OCI-LY3 (cell line): ENCODE measurements at regions not wholly inside any gene's neighbourhood (a gene's known extent, or its start where the extent isn't known, plus 50 kb on each side); places are given as distances from the start of the nearest gene placed in this dataset.

Experiments used
- EZH2phosphoT487 ChIP-seq: fragments of 200-600 bp; shearing (Covaris generic); IDR thresholded peaks from 2 replicates; pipeline ENCODE4 v1.6.1; 2018; ENCODE audit warnings: antibody characterized with exemption, mixed run types, low read depth
- TF ChIP-seq, protein P1 (sequence below): fragments of 200-600, 300-600 bp; sonication (generic); IDR thresholded peaks from 2 replicates; pipeline ENCODE4 v1.5.1; 2014; ENCODE audit warnings: antibody characterized with exemption, low read length, low read depth

DNA sequence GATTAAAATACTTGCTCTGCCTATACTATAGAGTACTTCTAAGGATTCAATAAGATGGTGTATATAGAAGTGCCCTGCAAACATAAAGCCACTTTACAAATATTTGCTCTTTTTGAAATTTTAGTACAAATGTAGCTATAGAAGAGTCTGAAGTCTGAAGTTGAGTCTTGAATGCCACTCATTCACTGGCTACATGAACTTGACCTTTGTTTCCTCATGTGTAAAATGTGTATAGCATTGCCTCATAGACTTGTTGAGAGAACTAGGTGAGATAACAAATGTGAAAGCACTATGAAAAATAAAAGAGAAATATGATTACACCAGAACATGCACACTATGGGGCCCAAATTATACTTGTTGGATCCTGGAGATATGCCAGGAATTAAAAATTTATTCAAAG lies 244.7 kb downstream of the SEC61B start:
- TF ChIP-seq, protein P1, sequence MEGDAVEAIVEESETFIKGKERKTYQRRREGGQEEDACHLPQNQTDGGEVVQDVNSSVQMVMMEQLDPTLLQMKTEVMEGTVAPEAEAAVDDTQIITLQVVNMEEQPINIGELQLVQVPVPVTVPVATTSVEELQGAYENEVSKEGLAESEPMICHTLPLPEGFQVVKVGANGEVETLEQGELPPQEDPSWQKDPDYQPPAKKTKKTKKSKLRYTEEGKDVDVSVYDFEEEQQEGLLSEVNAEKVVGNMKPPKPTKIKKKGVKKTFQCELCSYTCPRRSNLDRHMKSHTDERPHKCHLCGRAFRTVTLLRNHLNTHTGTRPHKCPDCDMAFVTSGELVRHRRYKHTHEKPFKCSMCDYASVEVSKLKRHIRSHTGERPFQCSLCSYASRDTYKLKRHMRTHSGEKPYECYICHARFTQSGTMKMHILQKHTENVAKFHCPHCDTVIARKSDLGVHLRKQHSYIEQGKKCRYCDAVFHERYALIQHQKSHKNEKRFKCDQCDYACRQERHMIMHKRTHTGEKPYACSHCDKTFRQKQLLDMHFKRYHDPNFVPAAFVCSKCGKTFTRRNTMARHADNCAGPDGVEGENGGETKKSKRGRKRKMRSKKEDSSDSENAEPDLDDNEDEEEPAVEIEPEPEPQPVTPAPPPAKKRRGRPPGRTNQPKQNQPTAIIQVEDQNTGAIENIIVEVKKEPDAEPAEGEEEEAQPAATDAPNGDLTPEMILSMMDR: no peak
- no peak for TF ChIP-seq EZH2phosphoT487
